CD14-positive monocyte (primary cell): ENCODE measurements at regions not wholly inside any gene's neighbourhood (a gene's known extent, or its start where the extent isn't known, plus 50 kb on each side); places are given as distances from the start of the nearest gene placed in this dataset.

Experiments
- DNase-seq, 3 donors: peaks; one replicate each; pipeline ENCODE4 v3.0.0-alpha.2; 2011 to 2022
- H2AFZ ChIP-seq: 2 replicates; pipeline ENCODE4 v1.6.0; 2012; ENCODE audit warnings: mild to moderate bottlenecking, low read depth, low read length, inconsistent platforms; ENCODE audit not compliant: insufficient read depth, poor library complexity, severe bottlenecking
- H3K27ac ChIP-seq, 2 donors: 1 replicate in 1 of 2; 2 replicates in 1 of 2; pipeline ENCODE4 v1.5.1; 2012 to 2013; ENCODE audit warnings: low read length in 2 of 2, control low read depth in 1 of 2, inconsistent platforms in 1 of 2, low read depth in 1 of 2, mild to moderate bottlenecking in 1 of 2
- H3K27me3 ChIP-seq, 2 donors: one replicate each; pipeline versions ENCODE4 v1.6.0 to v1.6.1; 2011 to 2013; ENCODE audit warnings: low read length in 2 of 2; ENCODE audit not compliant: control insufficient read depth in 2 of 2, insufficient read depth in 2 of 2
- H3K36me3 ChIP-seq, 2 donors: replicated peaks in 1 of 2; 1 replicate in 1 of 2; 2 replicates in 1 of 2; pipeline versions ENCODE4 v1.5.1 to v1.6.1; 2012 to 2013; ENCODE audit warnings: low read length in 2 of 2, control low read depth in 1 of 2, inconsistent platforms in 1 of 2, mild to moderate bottlenecking in 1 of 2; ENCODE audit not compliant: insufficient read depth in 2 of 2, control insufficient read depth in 1 of 2
- H3K4me1 ChIP-seq, 2 donors: 1 replicate in 1 of 2; 2 replicates in 1 of 2; pipeline versions ENCODE4 v1.5.1 to v1.6.1; 2012 to 2013; ENCODE audit warnings: low read length in 2 of 2, control low read depth in 1 of 2, inconsistent platforms in 1 of 2, mild to moderate bottlenecking in 1 of 2, moderate library complexity in 1 of 2; ENCODE audit not compliant: insufficient read depth in 2 of 2, control insufficient read depth in 1 of 2
- H3K4me2 ChIP-seq: replicated peaks from 2 replicates; pipeline ENCODE3; 2012; ENCODE audit warnings: low read length, moderate library complexity, mild to moderate bottlenecking; ENCODE audit not compliant: poor library complexity, severe bottlenecking; ENCODE audit errors: extremely low read depth
- H3K4me3 ChIP-seq, 3 experiments: fragments of 200-600 bp in 1 of 3; sonication (generic) in 1 of 3; replicated peaks in 1 of 3; 1 replicate in 2 of 3; 2 replicates in 1 of 3; pipeline ENCODE4 v1.5.1; 2011 to 2013; ENCODE audit warnings: low read length in 3 of 3, mild to moderate bottlenecking in 3 of 3, control low read depth in 2 of 3, low read depth in 2 of 3, inconsistent platforms in 1 of 3, moderate library complexity in 1 of 3
- H3K79me2 ChIP-seq: 2 replicates; pipeline ENCODE4 v1.6.0; 2012; ENCODE audit warnings: mild to moderate bottlenecking, control low read depth, inconsistent platforms, low read length, moderate library complexity; ENCODE audit not compliant: insufficient read depth
- H3K9ac ChIP-seq: 2 replicates; pipeline ENCODE4 v1.6.0; 2017; ENCODE audit warnings: low read length, mild to moderate bottlenecking; ENCODE audit not compliant: insufficient read depth, poor library complexity, severe bottlenecking
- H3K9me3 ChIP-seq, 2 donors: replicated peaks in 1 of 2; 1 replicate in 1 of 2; 2 replicates in 1 of 2; pipeline versions ENCODE4 v1.5.1 to v1.6.1; 2012 to 2013; ENCODE audit warnings: low read length in 2 of 2, control low read depth in 1 of 2; ENCODE audit not compliant: control insufficient read depth in 1 of 2, insufficient read depth in 1 of 2
- H4K20me1 ChIP-seq: 2 replicates; pipeline ENCODE4 v1.6.0; 2012; ENCODE audit warnings: mild to moderate bottlenecking, low read length, control low read depth, moderate library complexity; ENCODE audit not compliant: insufficient read depth
- H3K27ac Mint-ChIP-seq, 7 donors: one replicate each; pipeline ENCODE4 v1.8.0; 2020; ENCODE audit warnings: mild to moderate bottlenecking in 7 of 7, mixed read lengths in 7 of 7, moderate library complexity in 6 of 7, inconsistent platforms in 2 of 7
- H3K27me3 Mint-ChIP-seq, 3 donors: one replicate each; pipeline ENCODE4 v1.8.0; 2021 to 2022; ENCODE audit warnings: low read depth in 3 of 3, mild to moderate bottlenecking in 3 of 3, mixed read lengths in 3 of 3, moderate library complexity in 3 of 3, inconsistent platforms in 1 of 3
- H3K36me3 Mint-ChIP-seq, 2 donors: one replicate each; pipeline ENCODE4 v1.8.0; 2020; ENCODE audit warnings: mixed read lengths in 2 of 2, inconsistent platforms in 1 of 2, mild to moderate bottlenecking in 1 of 2
- H3K4me1 Mint-ChIP-seq: one replicate; pipeline ENCODE4 v1.8.0; 2020; ENCODE audit warnings: mild to moderate bottlenecking, mixed read lengths
- H3K4me3 Mint-ChIP-seq, 2 donors: one replicate each; pipeline ENCODE4 v1.8.0; 2020; ENCODE audit warnings: mild to moderate bottlenecking in 2 of 2, mixed read lengths in 2 of 2, moderate library complexity in 1 of 2
- H3K9me3 Mint-ChIP-seq, 7 donors: one replicate each; pipeline ENCODE4 v1.8.0; 2020 to 2022; ENCODE audit warnings: mixed read lengths in 7 of 7, mild to moderate bottlenecking in 6 of 7, moderate library complexity in 6 of 7, inconsistent platforms in 2 of 7
- WGBS: methylation state at CpG from one replicate; pipeline ENCODE4 v1.1.5; 2013; ENCODE audit warnings: missing lambda C conversion rate; ENCODE audit not compliant: insufficient coverage; 5-methylcytosine and 5-hydroxymethylcytosine counted together
- intact Hi-C, 2 donors: fragments of 100-400 bp; cut with micrococcal nuclease; formaldehyde crosslinking; loops; one replicate each; pipeline versions ENCODE4 v1.15.0 to v1.15.1; 2023
- TF ChIP-seq, protein P1 (sequence below): fragments of 200-600 bp; IDR thresholded peaks from one replicate; pipeline ENCODE4 v1.8.0; 2022; ENCODE audit warnings: antibody characterized with exemption, mild to moderate bottlenecking

DNA sequence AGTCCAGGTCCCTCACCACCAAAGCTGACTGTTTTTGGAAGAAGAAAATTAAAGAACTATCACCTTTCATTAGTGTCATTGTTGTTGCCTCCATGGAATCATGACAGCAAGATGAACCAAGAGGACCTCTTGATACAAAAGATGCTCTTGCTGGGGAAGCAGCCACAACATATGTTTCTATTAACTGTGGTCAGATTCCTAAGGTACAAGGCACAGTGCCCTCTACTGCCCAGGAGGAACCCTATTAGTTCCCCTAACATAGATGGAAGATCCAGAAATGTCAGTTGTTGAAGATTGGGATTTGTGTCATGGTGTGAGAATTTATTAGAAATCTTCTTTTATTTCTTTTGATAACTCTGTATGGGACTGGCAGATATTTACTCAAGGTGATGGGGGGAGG is 188.2 kb upstream of the ANKFN1 start:
- Mint-ChIP-seq H3K4me1 (peaks cover 9% of the 10 kb centered on the region), H3K27me3 (peaks cover 0 to 2% (median 0%) of the 10 kb centered on the region in 3 donors), H3K9me3 (peaks cover 0 to 3% (median 0%) of the 10 kb centered on the region in 7 donors), H3K4me3 (no peak overlapping the region), H3K36me3 (no peaks in the 10 kb centered on the region), H3K27ac (no peak overlapping the region)
- Histone ChIP-seq H3K9ac (no peak overlapping the region), H3K4me3 (no peak overlapping the region), H3K4me1 (no peaks in the 10 kb centered on the region), H3K27me3 (no peaks in the 10 kb centered on the region), H3K9me3 (no peaks in the 10 kb centered on the region), H3K36me3 (no peaks in the 10 kb centered on the region), H3K79me2 (no peaks in the 10 kb centered on the region), H4K20me1 (no peaks in the 10 kb centered on the region), H3K27ac (no peak overlapping the region), H3K4me2 (no peak overlapping the region), H2AFZ (no peak overlapping the region)
- TF ChIP-seq, protein P1, sequence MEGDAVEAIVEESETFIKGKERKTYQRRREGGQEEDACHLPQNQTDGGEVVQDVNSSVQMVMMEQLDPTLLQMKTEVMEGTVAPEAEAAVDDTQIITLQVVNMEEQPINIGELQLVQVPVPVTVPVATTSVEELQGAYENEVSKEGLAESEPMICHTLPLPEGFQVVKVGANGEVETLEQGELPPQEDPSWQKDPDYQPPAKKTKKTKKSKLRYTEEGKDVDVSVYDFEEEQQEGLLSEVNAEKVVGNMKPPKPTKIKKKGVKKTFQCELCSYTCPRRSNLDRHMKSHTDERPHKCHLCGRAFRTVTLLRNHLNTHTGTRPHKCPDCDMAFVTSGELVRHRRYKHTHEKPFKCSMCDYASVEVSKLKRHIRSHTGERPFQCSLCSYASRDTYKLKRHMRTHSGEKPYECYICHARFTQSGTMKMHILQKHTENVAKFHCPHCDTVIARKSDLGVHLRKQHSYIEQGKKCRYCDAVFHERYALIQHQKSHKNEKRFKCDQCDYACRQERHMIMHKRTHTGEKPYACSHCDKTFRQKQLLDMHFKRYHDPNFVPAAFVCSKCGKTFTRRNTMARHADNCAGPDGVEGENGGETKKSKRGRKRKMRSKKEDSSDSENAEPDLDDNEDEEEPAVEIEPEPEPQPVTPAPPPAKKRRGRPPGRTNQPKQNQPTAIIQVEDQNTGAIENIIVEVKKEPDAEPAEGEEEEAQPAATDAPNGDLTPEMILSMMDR = no peak
- no peak for DNase-seq
- intact Hi-C loops = no loop called here

DNA sequence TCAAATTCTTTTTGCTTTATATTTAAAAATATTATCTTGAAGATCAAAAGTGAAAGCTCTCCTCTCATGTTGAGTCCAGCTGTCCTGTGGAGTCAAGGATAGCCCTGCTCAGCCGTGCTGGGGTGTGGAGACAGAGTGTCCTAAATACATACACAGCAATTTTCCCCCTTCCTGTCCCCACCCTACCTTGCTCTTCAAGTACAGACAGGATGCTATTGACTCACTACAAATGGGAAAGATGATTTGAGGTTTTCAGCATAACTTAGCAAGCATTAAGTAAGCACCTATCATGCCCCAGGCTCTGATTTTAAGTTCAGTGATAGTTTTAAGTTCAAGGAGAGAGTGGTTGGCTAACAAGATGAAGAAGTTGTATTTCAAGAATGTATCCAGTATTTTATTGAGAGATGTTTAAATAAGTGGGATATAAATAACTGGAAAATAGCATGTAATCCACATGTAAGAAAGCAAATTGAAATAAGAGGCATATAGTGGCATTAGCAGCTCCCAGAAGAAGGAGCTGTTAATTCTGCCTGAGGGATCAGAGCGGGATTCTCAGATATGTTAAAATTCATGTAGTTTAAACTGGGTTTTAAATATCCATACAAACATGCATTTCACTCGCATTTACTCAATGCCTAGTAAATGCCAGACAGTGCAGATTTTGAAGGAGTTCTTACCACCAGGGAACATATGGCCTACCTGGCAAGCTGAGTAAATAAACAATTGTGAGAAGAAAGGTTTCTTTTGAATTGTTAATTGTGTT is 183.5 kb upstream of the ANKFN1 start:
- H3K4me3 Mint-ChIP-seq = no peak overlapping the region
- no peak overlapping the region for H3K4me2 ChIP-seq
- intact Hi-C loops = no loop called here
- H3K9ac ChIP-seq = no peak overlapping the region
- no peak for DNase-seq
- WGBS = no CpG with 5 or more reads among the region's 3 CpGs
- H3K79me2 ChIP-seq = no peaks in the 10 kb centered on the region
- H3K27ac Mint-ChIP-seq = no peak overlapping the region
- no peaks in the 10 kb centered on the region for H3K4me1 Mint-ChIP-seq
- H3K4me1 ChIP-seq = no peaks in the 10 kb centered on the region
- no peaks in the 10 kb centered on the region for H3K36me3 Mint-ChIP-seq
- H3K27ac ChIP-seq = no peak overlapping the region
- H3K4me3 ChIP-seq = no peak overlapping the region
- no peaks in the 10 kb centered on the region for H3K9me3 ChIP-seq
- no peak overlapping the region for H2AFZ ChIP-seq
- TF ChIP-seq, protein P1 = no peak
- H3K27me3 Mint-ChIP-seq = peaks cover 0 to 4% (median 2%) of the 10 kb centered on the region in 3 donors
- H4K20me1 ChIP-seq = no peaks in the 10 kb centered on the region
- H3K9me3 Mint-ChIP-seq = peaks cover 0 to 1% (median 0%) of the 10 kb centered on the region in 7 donors
- peaks cover 0 to 2% of the 10 kb centered on the region in 2 donors for H3K27me3 ChIP-seq
- H3K36me3 ChIP-seq = no peaks in the 10 kb centered on the region
